ENCODE measurements at regions not wholly inside any gene's neighbourhood (a gene's known extent, or its start where the extent isn't known, plus 50 kb on each side); places are given as distances from the start of the nearest gene placed in this dataset.

DNA sequence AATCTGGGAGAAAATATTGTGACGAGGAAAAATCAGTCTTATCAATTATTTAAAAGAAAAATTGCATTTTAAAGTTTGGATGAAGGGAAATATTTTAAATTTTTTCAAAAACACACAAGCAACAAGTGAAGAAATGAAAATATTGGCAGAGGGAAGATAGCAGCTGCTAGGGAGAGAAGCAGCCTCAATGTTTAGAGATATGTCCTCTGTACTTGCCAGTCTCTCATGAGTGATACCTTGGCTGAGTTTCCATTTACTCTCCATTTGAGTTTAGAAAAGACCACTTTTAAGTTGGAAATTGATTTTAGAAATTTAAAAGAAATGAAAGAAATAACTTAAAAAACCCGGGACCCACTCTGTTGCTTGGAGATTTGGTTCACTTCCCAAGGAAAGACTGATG lies 88.6 kb upstream of the DBX1 start:
- Histone ChIP-seq H4K20me1 (ENCODE audit: insufficient read depth, low read length) (no peaks in the 10 kb centered on the region), H2AFZ (ENCODE audit: low read depth, low read length) (no peak overlapping the region), H3K27ac (ENCODE audit: low read length) (no peak overlapping the region), H3K4me1 (ENCODE audit: low read length) (no peaks in the 10 kb centered on the region), H3K79me2 (ENCODE audit: low read length) (no peaks in the 10 kb centered on the region), H3K36me3 (replicated peaks; ENCODE audit: low read depth, low read length) (no peaks in the 10 kb centered on the region), H3K9ac (ENCODE audit: low read length) (no peak overlapping the region), H3K4me2 (ENCODE audit: low read length) (no peak overlapping the region), H3K9me3 (ENCODE audit: insufficient read depth, low read length) (no peaks in the 10 kb centered on the region), H3K27me3 (ENCODE audit: low read depth, low read length) (peaks cover 30% of the 10 kb centered on the region), H3K4me3 (ENCODE audit: low read length) (no peak overlapping the region)
- TF ChIP-seq, protein P1, sequence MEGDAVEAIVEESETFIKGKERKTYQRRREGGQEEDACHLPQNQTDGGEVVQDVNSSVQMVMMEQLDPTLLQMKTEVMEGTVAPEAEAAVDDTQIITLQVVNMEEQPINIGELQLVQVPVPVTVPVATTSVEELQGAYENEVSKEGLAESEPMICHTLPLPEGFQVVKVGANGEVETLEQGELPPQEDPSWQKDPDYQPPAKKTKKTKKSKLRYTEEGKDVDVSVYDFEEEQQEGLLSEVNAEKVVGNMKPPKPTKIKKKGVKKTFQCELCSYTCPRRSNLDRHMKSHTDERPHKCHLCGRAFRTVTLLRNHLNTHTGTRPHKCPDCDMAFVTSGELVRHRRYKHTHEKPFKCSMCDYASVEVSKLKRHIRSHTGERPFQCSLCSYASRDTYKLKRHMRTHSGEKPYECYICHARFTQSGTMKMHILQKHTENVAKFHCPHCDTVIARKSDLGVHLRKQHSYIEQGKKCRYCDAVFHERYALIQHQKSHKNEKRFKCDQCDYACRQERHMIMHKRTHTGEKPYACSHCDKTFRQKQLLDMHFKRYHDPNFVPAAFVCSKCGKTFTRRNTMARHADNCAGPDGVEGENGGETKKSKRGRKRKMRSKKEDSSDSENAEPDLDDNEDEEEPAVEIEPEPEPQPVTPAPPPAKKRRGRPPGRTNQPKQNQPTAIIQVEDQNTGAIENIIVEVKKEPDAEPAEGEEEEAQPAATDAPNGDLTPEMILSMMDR (IDR thresholded peaks at IDR 0.05; ENCODE audit: low read depth, low read length) = no peak
- no peak for TF ChIP-seq EZH2phosphoT487 (IDR thresholded peaks at IDR 0.05; ENCODE audit: low read depth)

DNA sequence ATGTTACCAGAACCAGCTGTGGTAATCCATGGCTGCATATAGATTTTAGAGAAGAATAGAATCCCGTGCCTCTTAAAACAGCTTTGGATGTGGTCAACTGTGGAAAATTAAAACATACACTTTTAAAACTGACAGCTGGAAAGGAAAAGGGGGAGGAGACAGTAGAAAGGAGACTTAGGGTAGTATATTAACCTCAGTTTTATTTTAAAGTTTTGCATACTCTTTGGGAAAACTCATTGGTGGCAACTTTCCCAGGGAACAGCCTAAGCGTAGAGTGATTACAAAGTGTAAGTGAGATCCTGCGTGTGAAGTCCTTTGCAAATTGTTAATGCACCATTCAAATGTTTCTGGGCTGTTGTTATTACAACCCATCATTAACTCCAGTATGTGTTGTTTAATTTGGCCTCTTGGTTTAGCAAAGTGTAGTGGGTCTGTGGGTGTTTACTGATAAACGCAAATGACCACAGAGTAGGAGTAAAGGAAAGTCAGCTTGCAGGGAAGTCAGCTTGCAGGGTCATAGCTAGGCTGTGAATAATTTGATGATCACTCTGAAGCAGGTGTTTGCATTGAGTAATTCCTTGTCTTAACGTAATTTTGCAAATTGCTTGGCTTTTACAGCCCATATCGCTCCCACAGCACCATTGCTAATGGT lies 88.0 kb upstream of the DBX1 start:
- H3K9ac ChIP-seq (ENCODE audit: low read length) = no peak overlapping the region
- no peaks in the 10 kb centered on the region for H3K36me3 ChIP-seq (replicated peaks; ENCODE audit: low read depth, low read length)
- H2AFZ ChIP-seq (ENCODE audit: low read depth, low read length) = no peak overlapping the region
- H3K27ac ChIP-seq (ENCODE audit: low read length) = no peak overlapping the region
- no peak overlapping the region for H3K4me3 ChIP-seq (ENCODE audit: low read length)
- peaks cover 27% of the 10 kb centered on the region for H3K27me3 ChIP-seq (ENCODE audit: low read depth, low read length)
- no peaks in the 10 kb centered on the region for H3K4me1 ChIP-seq (ENCODE audit: low read length)
- no peaks in the 10 kb centered on the region for H3K79me2 ChIP-seq (ENCODE audit: low read length)
- no peaks in the 10 kb centered on the region for H4K20me1 ChIP-seq (ENCODE audit: insufficient read depth, low read length)
- TF ChIP-seq, protein P1 (IDR thresholded peaks at IDR 0.05; ENCODE audit: low read depth, low read length) = no peak
- no peak for TF ChIP-seq EZH2phosphoT487 (IDR thresholded peaks at IDR 0.05; ENCODE audit: low read depth)
- H3K4me2 ChIP-seq (ENCODE audit: low read length) = no peak overlapping the region
- no peaks in the 10 kb centered on the region for H3K9me3 ChIP-seq (ENCODE audit: insufficient read depth, low read length)

DNA sequence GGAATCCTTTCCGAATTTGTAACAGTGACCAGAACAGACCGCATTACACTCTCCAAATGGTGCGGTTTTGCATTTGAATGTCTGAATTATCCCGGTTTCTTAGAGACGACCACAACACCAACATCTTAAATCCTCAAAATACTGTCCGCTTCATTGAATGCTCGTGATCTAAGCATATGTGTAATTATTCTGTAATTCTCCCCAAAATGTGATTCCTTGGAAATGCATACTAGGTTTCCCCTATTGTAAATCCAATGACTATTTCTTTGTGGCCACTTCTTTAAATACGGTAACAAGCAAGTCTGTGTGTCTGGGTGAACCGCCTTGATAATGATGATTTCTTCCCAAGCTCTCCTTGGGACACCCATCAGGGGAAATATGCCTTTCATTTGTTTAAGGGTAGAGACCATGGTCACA lies 87.3 kb upstream of the DBX1 start:
- no peak overlapping the region for H3K4me2 ChIP-seq (ENCODE audit: low read length)
- no peaks in the 10 kb centered on the region for H3K9me3 ChIP-seq (ENCODE audit: insufficient read depth, low read length)
- H3K27ac ChIP-seq (ENCODE audit: low read length) = no peak overlapping the region
- no peak overlapping the region for H3K9ac ChIP-seq (ENCODE audit: low read length)
- peaks cover 34% of the 10 kb centered on the region for H3K27me3 ChIP-seq (ENCODE audit: low read depth, low read length)
- no peaks in the 10 kb centered on the region for H3K4me1 ChIP-seq (ENCODE audit: low read length)
- H3K36me3 ChIP-seq (replicated peaks; ENCODE audit: low read depth, low read length) = no peaks in the 10 kb centered on the region
- H2AFZ ChIP-seq (ENCODE audit: low read depth, low read length) = no peak overlapping the region
- no peak overlapping the region for H3K4me3 ChIP-seq (ENCODE audit: low read length)
- TF ChIP-seq EZH2phosphoT487 (IDR thresholded peaks at IDR 0.05; ENCODE audit: low read depth) = no peak
- TF ChIP-seq, protein P1 (IDR thresholded peaks at IDR 0.05; ENCODE audit: low read depth, low read length) = no peak
- H4K20me1 ChIP-seq (ENCODE audit: insufficient read depth, low read length) = no peaks in the 10 kb centered on the region
- no peaks in the 10 kb centered on the region for H3K79me2 ChIP-seq (ENCODE audit: low read length)

DNA sequence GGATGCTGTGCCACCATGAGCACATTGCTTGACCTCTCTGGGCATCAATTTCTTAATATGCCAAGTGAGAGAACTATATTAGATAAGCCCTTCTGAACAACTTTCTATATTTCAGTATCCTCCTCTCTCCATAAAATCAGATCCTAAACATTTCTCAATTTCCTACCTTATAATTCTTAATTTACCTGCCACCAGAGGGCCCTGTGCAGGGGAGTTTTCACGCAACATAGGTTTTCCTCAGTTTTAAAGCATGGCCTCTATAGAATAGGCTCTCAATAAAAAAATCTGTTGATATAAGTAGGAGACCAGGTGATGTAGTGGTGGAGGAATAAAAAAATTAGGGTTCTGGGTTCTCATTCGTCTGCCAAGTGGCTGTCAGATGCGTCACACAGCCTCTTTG lies 83.7 kb upstream of the DBX1 start:
- Histone ChIP-seq H3K27me3 (ENCODE audit: low read depth, low read length) (peaks cover 29% of the 10 kb centered on the region), H3K9me3 (ENCODE audit: insufficient read depth, low read length) (no peaks in the 10 kb centered on the region), H3K9ac (ENCODE audit: low read length) (no peak overlapping the region), H2AFZ (ENCODE audit: low read depth, low read length) (no peak overlapping the region), H4K20me1 (ENCODE audit: insufficient read depth, low read length) (no peaks in the 10 kb centered on the region), H3K4me1 (ENCODE audit: low read length) (no peaks in the 10 kb centered on the region), H3K4me2 (ENCODE audit: low read length) (no peak overlapping the region), H3K27ac (ENCODE audit: low read length) (no peak overlapping the region), H3K4me3 (ENCODE audit: low read length) (no peak overlapping the region), H3K79me2 (ENCODE audit: low read length) (no peaks in the 10 kb centered on the region), H3K36me3 (replicated peaks; ENCODE audit: low read depth, low read length) (no peaks in the 10 kb centered on the region)
- TF ChIP-seq, protein P1 (IDR thresholded peaks at IDR 0.05; ENCODE audit: low read depth, low read length) = peak; percentile 72
- TF ChIP-seq EZH2phosphoT487 (IDR thresholded peaks at IDR 0.05; ENCODE audit: low read depth) = no peak

Measured in OCI-LY3 (cell line).